GM19455 (cell line): ENCODE measurements at regions not wholly inside any gene's neighbourhood (a gene's known extent, or its start where the extent isn't known, plus 50 kb on each side); places are given as distances from the start of the nearest gene placed in this dataset.
"Not testable (repeated sequence)": the region's sequence is repeated elsewhere in the genome, so short reads cannot be mapped to it uniquely, and the experiment has no call there.

Experiments
- ATAC-seq: cut with Tn5 transposase; IDR thresholded peaks from one replicate; pipeline ENCODE4 v1.9.1; 2021; ENCODE audit not compliant: unreplicated experiment

DNA sequence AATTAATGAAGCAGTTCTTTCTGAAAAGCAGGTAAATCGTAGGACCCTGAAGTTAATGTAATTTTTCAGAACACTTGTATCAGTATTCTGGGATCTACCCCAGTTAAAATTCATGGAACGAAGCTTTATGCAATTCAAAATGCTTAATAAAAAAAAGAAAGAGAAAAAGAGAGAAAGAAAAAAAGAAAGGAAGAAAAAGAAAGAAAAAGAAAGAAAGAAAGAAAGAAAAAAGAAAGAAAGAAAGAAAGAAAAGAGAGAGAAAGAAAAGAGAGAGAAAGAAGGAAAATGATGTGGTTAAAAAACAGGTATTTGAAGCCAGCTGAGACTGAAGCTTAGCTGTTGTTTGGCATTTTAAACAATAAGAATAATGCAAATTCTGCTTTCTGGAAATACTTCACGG lies 427.4 kb upstream of the AKR1E2 start:
- no peak for ATAC-seq

DNA sequence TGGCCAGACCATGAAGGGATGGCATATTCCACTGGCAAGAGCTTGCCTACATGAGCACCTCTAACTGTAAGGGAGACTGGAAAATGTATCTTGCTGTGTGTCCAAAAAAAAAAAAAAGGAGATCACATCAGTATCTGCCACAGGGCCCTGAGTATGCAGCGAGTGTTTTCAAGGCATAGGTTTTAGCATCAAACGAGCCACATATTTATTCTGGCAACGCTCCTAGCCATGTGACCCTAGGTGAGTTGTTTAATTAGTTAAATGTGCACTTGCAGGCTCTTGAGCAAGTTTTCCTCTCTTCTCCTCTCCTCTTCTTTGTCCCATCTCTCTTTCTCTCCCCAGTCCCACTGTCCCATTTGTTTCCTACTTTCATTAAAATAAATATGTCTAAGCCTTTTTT lies 428.7 kb upstream of the AKR1E2 start:
- no peak for ATAC-seq

DNA sequence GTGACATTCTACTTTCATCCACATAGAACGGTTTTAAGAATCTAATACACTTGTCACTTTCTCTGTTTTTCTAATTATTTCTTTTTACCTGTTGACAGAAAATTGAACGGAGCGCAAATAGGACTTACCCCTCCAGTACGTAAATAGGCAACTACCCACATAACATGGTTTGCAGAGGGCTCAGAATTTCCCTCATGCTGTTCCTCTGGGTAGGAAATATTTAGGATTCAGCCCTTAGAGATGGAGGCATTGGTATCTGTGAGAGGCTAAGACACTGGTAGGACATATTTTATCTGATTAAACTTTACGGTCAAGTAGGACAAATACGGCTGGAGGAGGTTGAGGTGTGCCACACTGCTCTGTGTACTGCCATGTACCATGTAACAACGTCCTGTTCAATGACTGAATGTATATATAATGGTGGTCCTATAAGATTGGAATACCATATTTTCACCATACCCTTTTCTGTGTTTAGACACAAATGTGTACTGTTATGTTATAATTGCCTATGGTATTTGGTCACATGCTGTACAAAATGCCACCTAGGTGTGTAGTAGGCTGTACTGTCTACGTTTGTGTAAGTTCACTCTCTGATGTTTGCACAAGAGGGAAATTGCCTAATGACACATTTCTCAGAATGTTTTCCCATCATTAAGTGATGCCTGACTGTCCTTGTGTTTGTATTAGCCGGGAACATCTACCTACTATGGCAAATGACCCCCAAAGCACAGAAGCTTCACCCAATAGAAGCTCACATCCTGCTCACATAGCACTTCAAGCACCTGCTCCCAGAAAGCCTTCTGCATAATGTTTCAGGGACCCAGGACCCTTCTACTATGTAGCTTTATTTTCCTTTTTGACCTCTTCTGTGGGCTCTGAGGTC lies 429.4 kb upstream of the AKR1E2 start:
- ATAC-seq: no peak

DNA sequence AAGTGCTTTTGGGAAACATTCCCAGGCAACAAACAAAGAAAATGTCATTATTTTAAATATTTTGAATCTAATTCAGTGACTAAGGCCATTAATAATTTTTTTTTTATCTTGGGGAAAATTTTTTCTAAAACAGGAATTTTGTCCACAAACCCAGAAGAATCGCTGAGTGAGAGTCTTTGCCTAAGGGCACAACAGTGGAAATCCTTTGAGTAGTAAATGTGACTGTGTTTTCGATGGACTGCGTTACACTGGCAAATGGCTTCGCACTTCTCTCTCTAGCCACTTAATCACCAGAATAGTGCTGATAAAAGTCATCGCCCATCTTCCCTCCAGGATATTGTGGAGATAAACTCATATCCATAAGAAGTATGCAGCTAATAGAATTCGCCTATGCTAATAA lies 430.3 kb upstream of the AKR1E2 start:
- no peak for ATAC-seq

DNA sequence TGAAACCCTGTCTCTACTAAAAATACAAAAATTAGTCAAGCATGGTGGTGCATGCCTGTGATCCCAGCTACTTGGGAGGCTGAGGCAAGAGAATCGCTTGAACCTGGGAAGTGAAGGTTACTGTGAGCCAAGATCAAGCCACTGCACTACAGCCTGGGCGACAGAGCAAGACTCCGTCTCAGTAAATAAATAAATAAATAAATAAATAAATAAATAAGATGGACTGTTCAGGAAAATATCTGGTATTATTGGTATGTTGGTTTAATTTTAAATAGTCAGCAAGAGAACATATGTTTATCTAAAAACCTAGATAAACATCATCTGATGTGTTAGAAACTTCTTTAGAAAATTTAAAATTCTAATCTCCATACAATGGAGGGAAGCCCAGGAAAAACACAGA lies 431.6 kb upstream of the AKR1E2 start:
- ATAC-seq: not testable (repeated sequence)

- no peak for ATAC-seq
These were observed 434.3 kb upstream of the AKR1E2 start for GRCh38 chr10:4391683-4392082.

GRCh38 chr10:4390219-4390618 lies 435.8 kb upstream of the AKR1E2 start:
- no peak for ATAC-seq

GRCh38 chr10:4385231-4385870 lies 440.7 kb upstream of the AKR1E2 start:
- no peak for ATAC-seq

- ATAC-seq: no peak
These were observed 441.8 kb upstream of the AKR1E2 start for GRCh38 chr10:4384245-4384644.

DNA sequence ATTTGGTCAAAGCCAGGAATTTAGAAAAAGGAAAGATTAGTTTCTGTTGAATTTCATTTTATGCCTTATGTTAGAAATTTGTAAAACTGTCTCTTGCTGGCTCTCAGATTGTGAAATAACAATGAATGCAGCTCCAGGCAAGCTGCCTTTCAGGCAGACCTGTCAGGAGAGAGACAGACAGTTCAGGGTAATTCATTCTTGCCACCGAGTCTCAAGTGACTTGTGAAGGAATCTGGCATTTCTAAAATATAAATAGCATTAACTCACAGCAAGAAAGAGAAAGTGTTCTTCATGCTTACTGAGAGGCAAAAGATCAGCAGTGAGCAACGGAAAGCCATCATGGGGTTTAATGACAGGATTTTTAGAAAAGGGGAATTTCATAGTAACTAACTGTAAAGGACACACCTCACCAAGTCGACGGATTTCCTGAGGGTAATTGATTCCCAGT lies 442.3 kb upstream of the AKR1E2 start:
- no peak for ATAC-seq

GRCh38 chr10:4382811-4383210 lies 443.2 kb upstream of the AKR1E2 start:
- no peak for ATAC-seq

DNA sequence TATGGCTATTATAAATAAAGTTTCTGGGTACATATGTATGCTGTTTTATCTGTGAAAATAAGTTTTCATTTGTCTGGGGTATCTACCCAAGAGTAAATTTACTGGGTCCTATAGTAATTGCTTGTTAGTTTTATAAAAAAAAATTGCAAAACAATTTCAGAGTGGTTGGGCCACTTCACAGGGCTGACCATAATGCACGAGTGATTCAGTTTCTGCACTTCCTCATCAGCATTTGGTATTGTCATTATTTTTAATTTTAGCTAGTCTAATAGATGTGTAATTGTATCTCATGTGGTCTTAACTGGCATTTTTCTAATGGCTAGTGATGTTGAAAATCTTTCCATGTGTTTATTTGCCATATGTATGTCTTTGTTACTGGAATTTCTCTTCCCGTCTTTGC lies 452.4 kb upstream of the AKR1E2 start:
- no peak for ATAC-seq

DNA sequence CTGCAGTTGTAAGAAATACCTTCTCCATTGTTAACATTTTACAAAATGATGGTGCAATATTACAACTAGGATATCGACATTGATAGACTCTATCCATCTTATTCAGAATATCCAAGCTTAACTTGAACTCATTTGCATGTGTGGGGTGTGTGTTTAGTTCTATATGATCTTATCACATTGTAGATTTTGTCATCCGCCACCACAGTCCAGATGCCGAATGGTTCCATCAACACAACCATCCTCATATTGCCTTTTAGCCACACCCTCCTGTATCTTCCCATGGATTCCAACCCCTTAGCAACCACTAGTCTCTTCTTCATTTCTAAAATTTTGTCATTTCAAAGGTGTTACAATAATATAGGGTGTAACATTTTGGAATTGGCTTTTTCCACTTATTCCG lies 452.9 kb upstream of the AKR1E2 start:
- no peak for ATAC-seq

GRCh38 chr10:4372601-4373000 lies 453.4 kb upstream of the AKR1E2 start:
- no peak for ATAC-seq

- ATAC-seq: no peak
These were observed 454.2 kb upstream of the AKR1E2 start for GRCh38 chr10:4371691-4372295.

- no peak for ATAC-seq
These were observed 455.6 kb upstream of the AKR1E2 start for GRCh38 chr10:4370376-4370775.

DNA sequence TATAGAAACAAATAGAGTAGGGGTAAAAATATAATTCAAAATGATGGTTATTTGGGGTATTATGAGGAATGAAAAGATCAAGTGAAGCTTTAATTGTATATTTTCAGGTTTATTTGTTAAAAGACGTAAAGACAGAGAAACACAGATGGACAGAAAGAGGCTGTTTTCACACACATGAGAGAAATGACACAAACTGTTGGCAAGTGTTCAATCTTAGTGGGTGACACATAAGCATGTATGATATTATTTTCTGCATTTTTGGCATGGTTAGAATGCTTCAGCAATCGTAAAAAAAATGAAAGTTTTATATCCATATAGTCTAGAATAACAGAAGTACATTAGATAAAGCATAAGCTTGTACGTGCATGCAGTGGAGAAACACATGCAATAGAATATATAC lies 464.4 kb upstream of the AKR1E2 start:
- no peak for ATAC-seq

GRCh38 chr10:4359003-4359402 lies 467.0 kb upstream of the AKR1E2 start:
- ATAC-seq: no peak

DNA sequence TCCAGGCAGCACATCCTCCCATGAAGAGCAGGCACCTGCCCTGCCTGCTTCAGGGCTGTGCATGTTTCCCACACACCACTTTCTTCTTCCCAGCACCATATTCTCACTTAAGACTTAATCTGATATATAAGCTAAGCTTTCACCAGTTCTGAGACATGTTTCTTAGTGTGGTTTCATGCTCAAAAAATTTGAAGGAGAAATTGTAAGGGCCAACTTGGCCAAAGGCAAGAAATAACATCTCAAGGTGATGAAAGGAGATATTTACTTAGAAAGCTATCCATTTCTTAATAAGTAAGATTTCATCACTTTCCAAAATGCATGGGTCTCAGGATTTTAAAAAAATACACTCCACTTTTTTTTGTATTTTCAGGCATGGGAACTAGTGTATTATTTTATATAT lies 468.1 kb upstream of the AKR1E2 start:
- no peak for ATAC-seq

DNA sequence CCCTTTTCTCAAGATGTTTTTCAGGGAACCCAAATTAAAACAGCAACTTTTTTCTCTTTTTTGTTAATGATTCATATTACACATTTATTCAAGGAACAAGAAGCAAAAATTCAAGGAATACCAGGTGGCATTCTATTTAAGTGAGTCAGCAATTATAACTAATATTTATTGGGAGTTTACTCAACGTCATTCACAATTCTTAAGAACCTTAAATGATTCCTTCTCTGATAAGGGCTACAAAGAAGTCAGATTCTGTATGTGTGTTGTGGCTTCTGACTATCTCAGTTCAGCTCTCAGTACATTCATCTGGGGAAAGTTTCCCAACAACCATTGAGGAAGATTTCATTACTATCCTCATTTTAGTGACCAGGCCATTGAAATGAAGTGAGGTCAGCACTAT lies 470.7 kb upstream of the AKR1E2 start:
- no peak for ATAC-seq

- no peak for ATAC-seq
These were observed 471.6 kb upstream of the AKR1E2 start for GRCh38 chr10:4354382-4354812.

DNA sequence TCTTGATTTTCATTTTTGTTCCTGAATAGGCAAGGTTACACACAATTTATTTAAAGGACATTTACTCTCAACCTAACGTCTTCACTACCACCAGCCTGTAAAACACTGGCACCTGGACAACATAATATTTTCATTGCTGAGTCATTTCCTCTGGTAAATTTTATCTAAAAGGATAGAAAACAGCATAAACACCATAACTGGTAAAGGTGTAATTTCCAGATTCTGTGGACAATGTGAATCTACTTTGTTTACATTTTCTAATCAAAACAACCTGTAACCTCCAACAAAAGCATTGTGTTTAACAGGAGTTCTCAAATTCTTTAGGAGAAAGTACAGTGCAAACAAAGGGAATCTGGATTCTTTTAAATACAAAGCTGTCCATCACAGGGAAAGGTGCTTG lies 472.0 kb upstream of the AKR1E2 start:
- no peak for ATAC-seq
